Cerebellar cortex (tissue), 1 donor: ENCODE measurements at regions not wholly inside any gene's neighbourhood (a gene's known extent, or its start where the extent isn't known, plus 50 kb on each side); places are given as distances from the start of the nearest gene placed in this dataset.
"Not testable (repeated sequence)": the region's sequence is repeated elsewhere in the genome, so short reads cannot be mapped to it uniquely, and the experiment has no call there.

ENCODE experiments used
- DNase-seq: peaks from one replicate; pipeline ENCODE4 v3.0.0-alpha.2; 2015; ENCODE audit warnings: low spot score

DNA sequence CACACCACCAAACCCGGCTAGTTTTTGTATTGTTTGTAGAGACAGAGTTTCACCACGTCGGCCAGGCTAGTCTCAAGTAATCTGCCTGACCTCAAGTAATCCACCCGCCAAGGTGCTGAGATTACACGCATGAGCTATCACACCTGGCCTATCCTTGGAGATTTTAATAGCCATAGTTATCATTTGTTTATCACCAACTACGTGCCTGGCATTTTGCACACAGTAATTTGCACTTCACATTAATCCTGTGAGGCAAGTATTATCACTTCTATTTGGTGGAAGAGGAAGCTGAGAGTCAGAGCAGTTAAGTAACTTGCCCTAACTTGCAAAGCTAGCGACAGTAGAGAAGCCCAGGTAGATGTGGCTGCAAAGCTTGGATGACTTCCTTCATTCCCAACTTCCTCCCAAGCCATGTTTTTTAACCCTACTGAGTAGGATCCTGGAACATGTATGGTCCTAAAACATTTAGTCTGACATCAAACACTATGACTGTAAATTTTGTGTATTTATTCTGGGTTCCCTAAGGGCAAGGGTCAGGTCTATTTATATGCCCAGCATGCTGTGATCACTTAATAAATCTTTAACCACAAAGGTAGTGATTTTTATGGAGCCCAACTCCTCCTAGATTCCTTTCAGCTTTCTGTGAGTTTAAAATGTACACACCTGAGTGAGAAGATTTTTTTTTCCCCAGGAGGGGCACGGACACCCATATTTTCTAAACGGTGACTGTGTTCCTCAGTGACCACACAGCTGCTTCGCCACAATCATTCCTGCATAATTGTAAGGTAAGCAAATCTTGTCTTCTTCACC, 100.2 kb upstream of the RAI14 start:
- DNase-seq = no peak

DNA sequence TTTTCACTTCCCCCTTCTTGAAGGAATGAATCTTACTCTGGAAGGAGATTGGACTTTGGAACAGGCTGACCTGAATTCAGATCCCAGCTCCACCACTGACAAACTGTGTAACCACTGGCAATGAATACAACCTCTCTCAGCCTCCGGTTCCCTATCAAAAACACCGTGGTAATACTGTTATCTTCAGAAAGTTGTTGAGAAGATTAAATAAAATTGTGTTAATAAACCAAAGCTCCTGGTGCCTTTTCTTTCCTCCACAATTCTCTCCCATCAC, 99.7 kb upstream of the RAI14 start:
- DNase-seq = no peak

DNA sequence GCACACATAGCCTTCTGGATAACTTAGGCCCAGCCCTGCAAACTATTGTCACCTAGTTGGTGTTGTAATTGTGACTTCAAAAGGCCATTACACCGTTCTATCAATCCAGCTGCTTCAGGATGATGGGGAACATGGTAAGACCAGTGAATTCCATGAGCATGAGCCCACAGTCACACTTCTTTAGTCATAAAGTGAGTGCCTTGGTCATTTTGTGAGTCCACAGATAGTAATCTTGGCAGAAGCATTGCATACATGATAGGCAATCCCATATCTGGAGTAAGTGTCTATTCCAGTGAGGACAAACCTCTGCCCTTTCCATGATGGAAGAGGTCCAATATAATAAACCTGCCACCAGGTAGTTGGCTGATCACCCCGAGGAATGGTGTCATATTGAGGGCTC, 94.5 kb upstream of the RAI14 start:
- not testable (repeated sequence) for DNase-seq

DNA sequence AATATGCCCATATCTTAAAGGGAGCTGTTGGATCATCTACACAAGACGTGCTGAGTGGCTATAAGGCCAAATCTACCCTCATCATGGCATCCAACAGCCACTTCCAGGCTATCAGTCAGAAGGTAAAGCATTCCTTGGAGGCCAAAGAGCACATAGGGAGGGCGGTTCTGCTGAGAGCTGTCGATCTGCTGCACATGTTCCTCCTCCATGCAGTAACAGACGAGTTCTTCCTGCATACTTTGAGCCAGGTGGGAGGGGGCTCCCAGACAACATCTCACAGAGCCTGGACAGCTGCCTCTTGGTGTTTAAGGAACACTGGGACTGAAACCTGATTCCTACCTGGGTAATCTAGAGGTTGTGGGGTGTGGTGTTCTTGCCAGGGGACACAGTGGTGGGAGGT, 93.3 kb upstream of the RAI14 start:
- no peak for DNase-seq

DNA sequence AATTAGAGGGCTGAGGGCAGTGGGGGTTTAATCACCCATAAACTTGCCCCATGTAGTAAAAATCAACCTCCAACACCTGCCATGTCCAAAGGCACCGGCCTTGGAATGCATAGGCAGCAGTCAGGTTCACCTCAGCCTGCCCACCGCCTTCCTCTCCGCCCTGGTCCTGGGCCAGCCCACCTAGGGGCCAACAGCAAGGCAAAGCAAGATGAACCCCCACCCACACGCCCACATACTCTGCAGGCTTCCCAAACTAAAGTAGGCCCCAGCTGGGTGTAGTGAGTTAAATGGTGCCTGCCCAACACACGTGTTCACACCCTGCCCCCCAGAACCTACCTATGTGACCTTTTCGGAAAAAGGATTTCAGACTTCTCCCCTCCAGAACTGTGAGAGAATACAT, 92.9 kb upstream of the RAI14 start:
- DNase-seq = no peak

DNA sequence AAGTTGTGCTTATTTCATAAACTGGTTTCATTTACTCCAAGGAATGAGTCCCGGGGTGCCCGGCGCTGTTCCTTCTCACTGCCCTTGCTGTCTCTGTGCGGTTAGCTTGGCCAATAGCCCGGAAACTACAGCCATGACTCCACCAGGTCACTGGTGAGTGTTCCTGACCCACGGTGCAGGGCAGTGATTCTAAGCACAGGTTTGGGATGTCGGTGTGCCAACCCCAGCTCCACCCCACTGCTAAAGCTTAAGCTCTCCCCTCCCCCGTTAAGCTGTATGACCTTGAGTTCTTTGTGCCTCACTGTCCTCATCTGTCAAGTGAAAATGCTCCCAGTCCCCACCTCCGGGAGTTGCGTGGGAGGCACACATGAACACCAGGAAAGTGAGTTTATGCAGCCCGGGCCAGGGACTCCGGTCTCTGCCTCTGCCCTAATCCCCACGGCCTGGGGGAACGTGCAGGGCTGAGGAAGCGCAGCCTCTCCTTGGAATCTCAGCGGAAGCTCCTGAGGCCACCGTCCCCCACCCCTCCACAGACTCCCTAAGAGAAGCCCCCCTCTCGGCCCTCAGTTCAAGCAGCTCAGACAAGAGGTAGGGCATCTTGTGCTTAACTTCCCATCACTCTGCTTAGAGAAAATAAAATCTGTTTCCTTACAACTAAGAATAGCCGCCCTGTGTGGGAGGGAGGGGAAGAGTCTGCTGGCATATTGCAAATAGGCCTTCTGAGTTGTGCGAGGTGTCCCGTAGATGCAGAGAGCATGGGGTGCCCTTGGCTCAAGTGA, 92.0 kb upstream of the RAI14 start:
- DNase-seq = no peak

DNA sequence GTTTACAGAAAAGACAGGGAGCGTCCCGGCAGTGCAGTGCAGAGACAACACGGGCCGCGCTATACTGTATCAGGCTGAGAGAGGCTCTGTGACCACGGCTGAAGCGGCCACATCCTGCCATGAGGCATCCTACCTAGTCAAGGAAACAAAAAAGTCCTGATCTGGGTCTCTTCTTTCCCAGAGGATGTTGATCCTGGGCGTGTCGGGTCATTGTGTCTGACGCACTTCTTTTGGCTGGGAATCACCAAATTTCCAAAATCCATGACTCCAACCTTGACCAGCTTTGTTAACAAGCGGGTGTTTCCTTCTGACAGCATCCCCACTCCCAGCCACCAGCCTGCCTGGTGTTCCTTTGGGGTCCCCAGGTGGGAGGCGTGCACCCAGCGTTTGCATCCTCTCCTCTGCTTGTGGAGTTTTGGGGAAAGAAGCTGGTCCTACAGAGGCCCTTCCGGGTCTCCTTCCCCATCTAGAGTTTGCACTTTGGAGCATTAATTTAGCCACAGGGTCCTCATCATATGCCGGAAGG, 91.4 kb upstream of the RAI14 start:
- DNase-seq = no peak

DNA sequence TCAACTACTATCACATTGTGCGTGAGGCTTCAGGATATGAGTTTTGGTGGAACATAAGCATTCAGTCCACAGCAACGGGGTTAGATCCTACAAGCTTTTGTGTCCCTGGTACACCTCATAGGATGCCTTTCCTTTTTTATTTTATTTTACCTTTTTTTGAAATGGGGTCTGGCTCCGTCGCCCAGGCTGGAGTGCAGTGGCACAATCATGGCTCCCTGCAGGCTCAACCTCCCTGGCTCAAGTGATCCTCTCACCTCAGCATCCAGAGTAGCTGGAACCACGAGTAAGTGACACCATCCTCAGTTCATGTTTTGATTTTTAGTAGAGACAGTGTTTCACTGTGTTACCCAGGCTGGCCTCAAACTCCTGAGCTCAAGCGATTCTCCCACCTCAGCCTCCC, 86.0 kb upstream of the RAI14 start:
- DNase-seq = no peak

DNA sequence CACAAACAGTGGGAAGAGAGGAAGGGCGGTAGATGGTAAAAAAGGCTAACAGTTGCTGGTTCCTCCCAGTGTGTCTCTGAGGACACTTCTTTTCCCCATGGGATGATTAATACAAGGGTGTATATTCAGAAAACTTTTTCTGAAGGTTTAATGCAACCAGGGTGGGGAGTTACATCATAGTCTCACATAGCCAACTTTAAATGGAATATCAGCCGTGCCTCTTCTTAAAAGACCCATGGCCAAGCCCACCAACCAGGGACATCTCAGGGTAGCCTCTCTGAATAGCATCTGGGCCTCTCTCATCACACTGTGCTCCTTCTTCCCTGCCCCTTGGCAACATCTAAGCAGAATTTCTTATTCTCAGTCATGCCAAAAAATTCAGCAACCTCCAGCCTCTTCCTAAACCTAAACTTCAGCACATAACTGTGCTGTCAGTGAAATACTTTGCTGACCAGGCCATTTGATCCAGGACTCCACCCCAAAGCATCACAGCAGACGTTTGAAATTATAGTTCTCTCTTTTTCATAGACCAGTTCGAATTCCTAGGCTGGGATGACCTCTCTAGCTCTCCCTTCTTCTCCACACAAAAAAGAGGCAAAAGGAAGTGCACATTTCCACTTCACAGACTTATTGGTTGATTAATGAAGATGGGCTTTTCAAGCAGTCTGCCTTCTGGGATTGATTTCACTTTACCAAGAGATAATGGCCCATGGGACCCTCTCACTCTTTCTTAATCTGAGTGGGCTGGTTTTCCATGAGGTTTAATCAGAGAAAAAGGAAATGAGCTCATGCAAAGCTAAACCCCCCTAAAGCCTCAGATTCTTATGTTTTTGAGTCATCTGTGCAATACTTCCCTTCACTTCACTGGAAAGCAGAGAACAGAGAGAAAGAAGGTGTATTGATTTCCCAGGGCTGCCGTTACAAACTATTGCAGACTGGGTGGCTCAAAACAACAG, 85.1 kb upstream of the RAI14 start:
- no peak for DNase-seq

DNA sequence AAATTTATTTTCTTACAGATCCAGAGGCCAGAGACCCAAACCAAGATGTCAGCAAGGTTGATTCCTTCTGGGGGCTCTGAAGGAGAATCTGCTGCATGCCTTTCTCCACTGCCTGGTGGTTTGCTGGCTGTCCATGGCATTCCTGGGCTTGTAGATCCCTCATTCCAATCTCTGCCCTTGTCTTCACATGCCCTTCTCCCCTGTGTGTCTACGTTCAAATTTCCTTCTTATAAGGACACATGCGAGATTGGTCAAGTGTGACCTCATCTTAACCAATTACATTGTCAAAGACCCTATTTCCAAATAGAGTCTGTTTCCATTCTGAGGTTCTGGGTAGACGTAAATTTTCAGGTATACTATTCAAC, 84.5 kb upstream of the RAI14 start:
- DNase-seq = no peak

DNA sequence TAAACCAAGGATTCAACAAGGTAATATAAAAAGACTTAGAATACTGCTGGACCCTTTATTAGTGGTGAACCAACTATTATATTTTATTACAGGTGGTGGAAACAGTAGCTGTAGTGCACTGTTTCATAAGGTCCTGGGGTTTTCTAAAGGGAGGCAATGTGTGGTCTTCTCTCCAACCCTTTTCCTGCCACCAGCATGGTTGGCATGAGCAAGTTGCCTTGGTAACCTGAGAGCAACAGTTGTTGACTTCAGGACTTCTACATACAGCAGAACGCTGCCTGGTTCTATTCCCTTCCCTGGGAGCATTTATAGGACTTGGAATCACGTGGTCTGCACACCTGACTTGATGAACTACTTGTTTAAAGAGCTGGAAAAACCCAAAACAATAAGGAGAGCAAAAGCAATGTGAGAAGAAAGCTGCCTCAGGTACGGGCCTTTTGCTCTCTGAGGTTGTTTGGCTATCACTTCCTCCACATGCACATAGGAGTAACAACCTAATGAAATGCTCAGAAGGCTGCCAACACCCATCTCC, 81.1 kb upstream of the RAI14 start:
- no peak for DNase-seq

DNA sequence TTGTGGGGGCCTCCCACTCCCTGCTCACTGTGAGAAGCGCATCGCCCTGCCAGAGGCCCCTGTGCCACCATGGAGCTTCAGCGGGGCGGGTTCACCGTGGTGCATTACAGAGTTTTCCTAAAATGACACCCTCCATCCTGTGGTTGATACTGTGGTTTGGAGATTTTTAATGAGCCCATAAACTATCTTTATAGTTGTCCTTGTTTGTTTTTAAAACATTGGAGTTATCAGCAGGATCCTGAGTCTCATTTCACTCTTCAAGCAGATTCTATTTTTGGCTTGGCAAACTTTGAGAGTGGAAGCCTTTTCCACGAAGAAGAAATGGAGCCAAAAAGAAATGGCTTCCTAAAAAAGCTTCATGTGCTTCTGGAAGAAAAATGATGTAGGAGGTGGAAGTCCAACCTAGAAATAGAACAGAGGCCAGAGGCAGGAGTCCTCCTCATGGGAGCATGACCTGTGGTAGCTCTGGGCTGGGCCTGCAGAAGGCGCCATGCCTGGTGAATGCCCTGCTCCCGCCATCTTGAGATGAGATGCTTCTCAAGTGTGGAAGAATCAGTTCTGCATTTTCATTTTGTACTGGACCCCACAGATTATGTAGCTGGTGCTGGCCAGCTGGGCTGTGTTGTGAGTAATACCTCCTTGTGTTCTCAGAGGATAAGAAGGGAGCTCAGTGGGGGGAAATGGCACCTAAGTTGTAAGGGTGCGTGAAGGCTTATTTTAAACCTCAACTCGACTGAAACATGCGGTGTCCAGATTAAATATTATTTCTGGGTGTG, 79.0 kb upstream of the RAI14 start:
- DNase-seq = no peak

DNA sequence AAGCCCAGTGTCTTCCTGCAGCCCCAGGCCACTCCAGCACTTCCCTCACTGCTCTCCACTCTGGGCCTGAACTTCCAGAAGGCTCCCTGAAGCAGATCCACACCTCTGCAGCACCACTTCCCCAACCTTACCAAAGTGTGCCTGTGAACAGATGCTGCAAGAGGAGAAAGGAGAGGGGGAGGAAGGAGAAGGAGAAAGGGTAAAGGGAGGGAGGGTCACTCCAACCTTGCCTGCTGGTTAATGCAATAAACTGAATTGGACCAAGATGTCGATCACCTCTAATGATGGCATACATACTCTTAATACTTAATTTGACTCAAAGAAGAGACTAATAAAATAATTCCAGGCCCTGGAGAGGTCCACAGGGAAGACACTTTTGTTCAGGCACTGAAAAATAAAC, 77.2 kb upstream of the RAI14 start:
- DNase-seq = no peak

DNA sequence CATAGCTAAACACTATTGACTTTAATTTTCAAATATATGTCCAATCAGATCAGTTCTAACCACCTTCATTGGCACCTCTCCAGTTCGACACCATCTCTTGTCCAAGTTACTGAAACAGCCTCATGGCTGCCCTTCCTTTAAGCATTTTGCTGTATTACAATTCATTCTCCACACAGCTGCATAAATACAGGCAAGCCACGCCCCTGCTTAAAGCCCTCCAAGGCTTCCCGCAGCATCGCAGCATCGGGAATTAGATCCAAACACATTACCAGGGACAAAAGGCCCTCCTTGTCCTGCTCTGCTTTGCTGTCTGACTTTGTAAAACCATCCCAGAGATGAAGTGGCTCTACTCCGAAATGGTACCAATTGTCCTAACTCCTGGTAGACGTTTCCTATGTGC, 75.1 kb upstream of the RAI14 start:
- DNase-seq = no peak

DNA sequence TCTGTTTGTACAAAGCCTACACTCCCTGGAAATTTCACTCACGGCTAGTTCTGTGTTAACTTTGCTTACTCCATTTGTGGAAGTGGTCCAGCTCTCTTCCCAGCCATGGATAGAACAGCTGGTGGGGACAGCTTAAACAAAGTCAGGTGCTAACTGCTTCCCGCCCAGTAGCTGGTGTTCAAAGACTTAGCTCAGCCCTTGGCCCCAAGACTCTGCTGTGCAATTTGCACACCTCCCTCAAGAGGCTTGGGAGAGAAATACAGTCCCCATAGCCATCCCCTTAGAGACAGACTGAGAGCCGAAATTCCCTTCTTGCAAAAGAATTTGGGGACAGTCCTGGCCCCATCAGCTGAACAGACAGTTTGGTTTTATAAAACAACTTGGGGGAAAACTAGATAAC, 73.8 kb upstream of the RAI14 start:
- DNase-seq = no peak

DNA sequence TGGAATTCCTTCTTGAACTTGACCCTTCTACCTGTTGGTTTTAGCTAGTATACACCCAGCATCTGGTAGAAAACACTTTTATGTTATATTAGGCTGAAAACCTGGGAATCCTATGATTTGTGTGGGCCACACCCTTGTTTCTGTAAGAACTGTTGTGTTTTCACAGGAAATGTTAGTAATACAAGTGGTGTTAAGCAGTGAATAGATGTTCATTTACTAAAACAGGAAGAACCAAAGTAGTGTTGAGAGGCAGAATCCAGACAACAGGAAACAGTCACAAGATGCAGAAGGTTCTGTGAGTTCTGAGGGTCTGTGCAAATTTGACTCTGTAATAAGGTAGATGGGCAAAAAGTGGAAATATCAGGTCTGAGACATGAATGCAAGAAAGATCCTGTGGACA, 73.0 kb upstream of the RAI14 start:
- no peak for DNase-seq

DNA sequence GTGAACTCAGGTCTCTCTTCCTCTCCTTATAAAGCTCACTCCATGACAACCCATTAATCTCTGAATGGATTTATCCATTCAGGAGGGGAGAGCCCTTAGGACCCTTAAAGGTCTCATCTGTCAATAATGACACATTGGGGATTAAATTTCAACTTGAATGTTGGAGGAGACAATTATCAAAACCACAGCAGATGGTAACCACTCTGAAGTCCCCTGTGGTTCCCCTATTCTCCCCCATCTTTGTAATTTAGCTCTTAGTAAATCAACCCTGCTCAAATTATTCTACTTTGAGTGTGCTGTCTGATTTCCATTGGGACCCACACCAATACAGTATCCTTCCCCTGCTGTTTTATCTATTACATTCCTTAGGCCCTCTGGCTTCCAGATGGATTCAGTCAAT, 72.0 kb upstream of the RAI14 start:
- no peak for DNase-seq

DNA sequence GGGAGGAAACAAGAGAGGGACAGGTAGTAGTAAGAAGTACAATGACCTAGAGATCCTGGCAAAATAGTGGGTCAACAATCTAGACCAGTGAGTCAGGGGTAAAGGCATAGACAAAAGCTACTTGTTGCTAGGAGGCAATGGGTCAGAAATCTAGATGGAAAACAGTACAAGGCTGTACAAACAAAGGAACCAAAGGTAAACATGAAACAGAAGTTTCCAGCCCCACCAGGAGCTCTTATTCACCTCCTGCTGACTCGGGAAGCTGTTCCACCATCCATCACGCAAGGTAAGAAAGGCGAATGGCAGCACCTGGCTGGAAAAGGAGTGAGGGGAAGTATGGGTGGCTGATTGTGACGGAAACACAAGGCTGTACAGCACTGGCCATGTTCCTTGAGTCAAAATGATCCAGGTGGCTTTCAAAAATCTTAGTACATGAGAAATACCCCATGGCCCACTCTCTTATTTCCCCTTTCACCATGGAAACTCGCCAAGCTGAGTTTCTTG, 70.5 kb upstream of the RAI14 start:
- DNase-seq = no peak

DNA sequence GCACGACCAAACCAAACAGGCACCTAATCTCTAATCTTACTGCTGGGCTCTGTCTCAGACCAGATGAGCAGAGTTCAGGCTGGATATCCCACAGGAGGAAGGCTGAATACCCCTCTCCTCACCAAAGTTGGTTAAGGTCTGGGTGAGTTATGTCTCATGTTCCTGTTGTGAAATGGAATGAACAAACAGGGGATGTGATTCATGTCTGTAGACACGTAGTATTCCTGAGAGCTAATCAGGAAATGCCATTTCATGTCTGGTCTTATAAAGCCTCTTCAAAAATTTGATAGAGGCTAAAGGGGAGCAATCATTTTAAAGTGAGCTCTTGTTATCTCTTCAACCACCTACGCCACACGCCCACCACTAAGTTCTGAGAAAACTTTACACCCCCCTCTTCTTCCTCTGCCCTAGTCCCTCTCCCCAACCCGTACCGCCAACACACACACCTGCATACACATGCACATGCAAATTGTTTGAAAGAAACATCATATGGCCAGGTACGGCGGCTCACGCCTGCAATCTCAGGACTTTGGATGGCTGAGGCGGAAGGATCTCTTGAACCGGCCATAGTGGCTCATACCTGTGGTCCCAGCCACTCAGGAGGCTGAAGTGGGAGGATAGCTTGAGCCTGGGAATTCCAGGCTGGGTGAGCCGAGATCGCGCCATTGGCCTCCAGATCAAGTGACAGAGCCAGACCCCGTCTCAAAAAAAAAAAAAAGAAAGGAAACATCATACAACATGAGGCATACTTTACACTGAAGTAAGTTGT, 69.8 kb upstream of the RAI14 start:
- no peak for DNase-seq
